H1 (cell line): ENCODE measurements at regions not wholly inside any gene's neighbourhood (a gene's known extent, or its start where the extent isn't known, plus 50 kb on each side); places are given as distances from the start of the nearest gene placed in this dataset.

ENCODE experiments used
- CTCF ChIA-PET: fragments of 300-600 bp; sonication (Branson Sonifier 250); formaldehyde crosslinking; loops from one replicate; lab custom pipeline; 2021; ENCODE audit not compliant: partially characterized antibody; lab: Charles Lee
- POLR2A ChIA-PET: fragments of 300-600 bp; sonication (Branson Sonifier 250); formaldehyde crosslinking; loops from one replicate; lab custom pipeline; 2021; ENCODE audit warnings: inconsistent platforms; ENCODE audit not compliant: partially characterized antibody; lab: Charles Lee
- DNase-seq, 2 experiments: peaks; one replicate each; pipeline versions ENCODE4 v3.0.0 to v3.0.0-alpha.2; 2010 to 2022; ENCODE audit warnings: low spot score in 2 of 2, low read depth in 1 of 2, mixed read lengths in 1 of 2
- FAIRE-seq: peaks from 2 replicates; lab custom pipeline; 2011; peaks lifted over from hg19 to GRCh38; lab: Jason Lieb, UNC
- H2AFZ ChIP-seq: 2 replicates; pipeline ENCODE4 v1.8.1; 2012; ENCODE audit warnings: low read length, inconsistent platforms
- H2AK5ac ChIP-seq: 2 replicates; pipeline ENCODE4 v1.6.1; 2013; ENCODE audit warnings: low read depth, low read length
- H2BK120ac ChIP-seq: replicated peaks from 2 replicates; pipeline ENCODE3; 2013; ENCODE audit warnings: low read depth, low read length, inconsistent platforms
- H2BK12ac ChIP-seq: 2 replicates; pipeline ENCODE4 v1.6.1; 2013; ENCODE audit warnings: low read depth, low read length
- H2BK15ac ChIP-seq: 2 replicates; pipeline ENCODE4 v1.6.1; 2013; ENCODE audit warnings: low read length
- H2BK20ac ChIP-seq: 2 replicates; pipeline ENCODE4 v1.6.1; 2013; ENCODE audit warnings: low read length
- H2BK5ac ChIP-seq: 2 replicates; pipeline ENCODE4 v1.6.1; 2013; ENCODE audit warnings: low read depth, low read length
- H3K14ac ChIP-seq: 2 replicates; pipeline ENCODE4 v1.6.1; 2013; ENCODE audit warnings: inconsistent platforms; ENCODE audit not compliant: insufficient read length
- H3K18ac ChIP-seq: 2 replicates; pipeline ENCODE4 v1.6.1; 2013; ENCODE audit warnings: low read length; ENCODE audit errors: extremely low read depth
- H3K23ac ChIP-seq: 2 replicates; pipeline ENCODE4 v1.6.1; 2013; ENCODE audit warnings: inconsistent platforms; ENCODE audit not compliant: insufficient read length
- H3K23me2 ChIP-seq: 2 replicates; pipeline ENCODE4 v1.6.1; 2013; ENCODE audit warnings: low read depth, low read length
- H3K27ac ChIP-seq: 2 replicates; pipeline ENCODE4 v1.6.1; 2011; ENCODE audit warnings: low read depth, low read length, inconsistent platforms
- H3K27me3 ChIP-seq, 4 experiments: replicated peaks in 1 of 4; 1 replicate in 1 of 4; 2 replicates in 3 of 4; pipeline versions ENCODE4 v1.6.1 to v1.8.1; 2011 to 2013; ENCODE audit warnings: low read length in 3 of 4, mild to moderate bottlenecking in 3 of 4, inconsistent platforms in 2 of 4, mixed read lengths in 2 of 4, moderate library complexity in 1 of 4; ENCODE audit not compliant: control insufficient read depth in 3 of 4, insufficient read depth in 3 of 4; ENCODE audit errors: extremely low read depth in 1 of 4
- H3K36me3 ChIP-seq, 4 experiments: 2 replicates each; pipeline versions ENCODE4 v1.6.1 to v1.8.1; 2011 to 2013; ENCODE audit warnings: mild to moderate bottlenecking in 4 of 4, low read length in 3 of 4, moderate library complexity in 2 of 4, control low read depth in 1 of 4, inconsistent platforms in 1 of 4; ENCODE audit not compliant: insufficient read depth in 4 of 4, control insufficient read depth in 2 of 4
- H3K4ac ChIP-seq: replicated peaks from 2 replicates; pipeline ENCODE3; 2013; ENCODE audit warnings: low read length, low read depth, mixed read lengths, inconsistent platforms; ENCODE audit not compliant: insufficient read length
- H3K4me1 ChIP-seq, 4 experiments: replicated peaks in 1 of 4; 1 replicate in 1 of 4; 2 replicates in 3 of 4; pipeline versions ENCODE4 v1.6.1 to v1.8.1; 2011 to 2013; ENCODE audit warnings: low read length in 3 of 4, inconsistent platforms in 2 of 4, mixed read lengths in 1 of 4; ENCODE audit not compliant: insufficient read depth in 4 of 4, control insufficient read depth in 3 of 4
- H3K4me2 ChIP-seq, 2 experiments: 2 replicates each; pipeline versions ENCODE4 v1.6.1 to v1.8.1; 2011 to 2013; ENCODE audit warnings: low read depth in 2 of 2, low read length in 2 of 2, control low read depth in 1 of 2, inconsistent platforms in 1 of 2, mild to moderate bottlenecking in 1 of 2; ENCODE audit not compliant: insufficient read depth in 1 of 2
- H3K4me3 ChIP-seq, 4 experiments: fragments of 200-600, 300-600 bp in 1 of 4; sonication (generic), shearing (Covaris generic), sonication (Bioruptor Twin) in 1 of 4; 2 replicates each; pipeline versions ENCODE4 v1.5.1 to v1.8.1; 2011 to 2016; ENCODE audit warnings: low read length in 4 of 4, low read depth in 3 of 4, control low read depth in 2 of 4, inconsistent platforms in 2 of 4, mild to moderate bottlenecking in 2 of 4, mixed read lengths in 1 of 4, moderate library complexity in 1 of 4; ENCODE audit not compliant: insufficient read depth in 2 of 4; ENCODE audit errors: extremely low read depth in 1 of 4
- H3K56ac ChIP-seq: replicated peaks from 2 replicates; pipeline ENCODE3; 2013; ENCODE audit warnings: low read depth, mild to moderate bottlenecking, mixed read lengths, low read length, inconsistent platforms; ENCODE audit not compliant: insufficient read length
- H3K79me1 ChIP-seq: 2 replicates; pipeline ENCODE4 v1.6.1; 2013; ENCODE audit warnings: low read depth, low read length, control low read depth
- H3K79me2 ChIP-seq, 2 experiments: 2 replicates each; pipeline versions ENCODE4 v1.6.1 to v1.8.1; 2012 to 2013; ENCODE audit warnings: low read length in 2 of 2, mild to moderate bottlenecking in 2 of 2, inconsistent platforms in 1 of 2; ENCODE audit not compliant: insufficient read depth in 2 of 2, control insufficient read depth in 1 of 2
- H3K9ac ChIP-seq, 4 experiments: replicated peaks in 1 of 4; 1 replicate in 1 of 4; 2 replicates in 3 of 4; pipeline versions ENCODE4 v1.6.1 to v1.8.1; 2011 to 2013; ENCODE audit warnings: low read depth in 3 of 4, low read length in 3 of 4, control low read depth in 2 of 4, mild to moderate bottlenecking in 2 of 4, moderate library complexity in 2 of 4, inconsistent platforms in 1 of 4; ENCODE audit errors: extremely low read depth in 1 of 4
- H3K9me3 ChIP-seq, 2 experiments: 2 replicates each; pipeline versions ENCODE4 v1.6.1 to v1.8.1; 2012 to 2013; ENCODE audit warnings: mild to moderate bottlenecking in 2 of 2, moderate library complexity in 2 of 2, control low read depth in 1 of 2, inconsistent platforms in 1 of 2, low read depth in 1 of 2, low read length in 1 of 2, mixed read lengths in 1 of 2; ENCODE audit not compliant: insufficient read depth in 2 of 2
- H4K20me1 ChIP-seq, 2 experiments: replicated peaks in 1 of 2; 2 replicates each; pipeline versions ENCODE3 to v1.8.1; 2011 to 2013; ENCODE audit warnings: inconsistent platforms in 2 of 2, low read length in 2 of 2, mild to moderate bottlenecking in 1 of 2; ENCODE audit not compliant: insufficient read depth in 2 of 2, control insufficient read depth in 1 of 2
- H4K5ac ChIP-seq: 2 replicates; pipeline ENCODE4 v1.6.1; 2013; ENCODE audit warnings: low read length, low read depth, mixed read lengths, inconsistent platforms; ENCODE audit not compliant: insufficient read length
- H4K8ac ChIP-seq: 2 replicates; pipeline ENCODE4 v1.8.0; 2013; ENCODE audit warnings: mild to moderate bottlenecking, moderate library complexity, low read length, inconsistent platforms; ENCODE audit not compliant: insufficient read depth; ENCODE audit errors: extremely low read depth
- H4K91ac ChIP-seq: replicated peaks from 2 replicates; pipeline ENCODE3; 2013; ENCODE audit warnings: low read length, mixed read lengths, inconsistent platforms; ENCODE audit not compliant: insufficient read length
- EGR1 ChIP-seq: IDR thresholded peaks from 2 replicates; pipeline ENCODE4 v1.6.1; 2011; ENCODE audit warnings: low read depth, low read length, borderline replicate concordance
- KDM1A ChIP-seq: fragments of 200-600, 300-600 bp; sonication (generic); IDR thresholded peaks from 2 replicates; pipeline ENCODE4 v1.7.1; 2016; ENCODE audit warnings: mild to moderate bottlenecking, low read length, borderline replicate concordance
- SIX5 ChIP-seq: IDR thresholded peaks from 2 replicates; pipeline ENCODE4 v1.6.1; 2011; ENCODE audit warnings: mild to moderate bottlenecking, low read depth, low read length
- TAF1 ChIP-seq: IDR thresholded peaks from 2 replicates; pipeline ENCODE4 v1.6.1; 2011; ENCODE audit warnings: mild to moderate bottlenecking, low read depth, low read length
- TAF7 ChIP-seq: optimal IDR thresholded peaks from 2 replicates; pipeline ENCODE3; 2011; ENCODE audit warnings: low read depth, mild to moderate bottlenecking, inconsistent platforms, low read length, moderate library complexity, borderline replicate concordance
- WGBS, 2 experiments: shearing (Covaris generic) in 1 of 2; methylation state at CpG; one replicate each; pipeline versions ENCODE4 v1.1.6 to v1.1.7; 2013 to 2015; ENCODE audit warnings: low lambda C conversion rate in 2 of 2, mixed read lengths in 2 of 2, inconsistent platforms in 1 of 2, low coverage in 1 of 2, missing lambda C conversion rate in 1 of 2; ENCODE audit not compliant: insufficient replicate concordance in 2 of 2, insufficient coverage in 1 of 2, insufficient read length in 1 of 2; ENCODE audit errors: extremely low coverage in 1 of 2, missing lambda C conversion rate in 1 of 2; 5-methylcytosine and 5-hydroxymethylcytosine counted together

DNA sequence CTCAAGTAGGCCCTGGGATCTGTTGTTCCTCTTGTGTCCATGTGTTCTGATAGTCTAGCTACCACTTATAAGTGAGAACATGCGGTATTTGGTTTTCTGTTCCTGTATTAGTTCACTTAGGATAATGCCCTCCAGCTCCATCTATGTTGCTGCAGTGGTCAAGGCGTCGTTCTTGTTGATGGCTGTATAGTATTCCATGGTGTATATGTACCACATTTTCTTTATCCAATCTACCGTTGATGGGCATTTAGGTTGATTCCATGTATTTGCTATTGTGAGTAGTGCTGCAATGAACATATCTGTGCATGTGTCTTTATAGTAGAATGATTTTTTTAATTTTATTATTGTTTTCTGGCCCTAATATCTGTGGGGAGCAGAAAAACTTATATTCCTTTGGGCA lies 74.3 kb downstream of the MAT2B start:
- Histone ChIP-seq H2BK12ac (no peak overlapping the region), H2AK5ac (no peak overlapping the region), H3K27me3 (no peaks in the 10 kb centered on the region), H3K23ac (no peak overlapping the region), H4K5ac (no peak overlapping the region), H3K9me3 (peaks cover 0 to 9% of the 10 kb centered on the region in 2 experiments; a peak in 1 of 4 replicates), H3K36me3 (no peaks in the 10 kb centered on the region), H3K14ac (no peak overlapping the region), H3K79me1 (no peaks in the 10 kb centered on the region), H3K4me1 (no peaks in the 10 kb centered on the region), H3K27ac (no peak overlapping the region), H2BK15ac (no peak overlapping the region), H3K18ac (no peak overlapping the region), H3K4me3 (no peak overlapping the region), H3K56ac (no peak overlapping the region), H2AFZ (no peak overlapping the region), H3K9ac (no peak overlapping the region), H3K4ac (no peak overlapping the region), H4K8ac (no peak overlapping the region), H2BK20ac (no peak overlapping the region), H3K23me2 (no peaks in the 10 kb centered on the region), H4K91ac (no peak overlapping the region), H3K79me2 (no peaks in the 10 kb centered on the region), H2BK120ac (no peak overlapping the region), H2BK5ac (no peak overlapping the region), H4K20me1 (no peaks in the 10 kb centered on the region), H3K4me2 (no peak overlapping the region)
- DNase-seq (no peak), FAIRE-seq (no peak)
- TF ChIP-seq TAF1 = no peak
- 0 out of 2 replicates have a peak, but pooled peaks have one; percentile 46 for TF ChIP-seq KDM1A
- TF ChIP-seq TAF7 = no peak
- TF ChIP-seq EGR1 = no peak
- TF ChIP-seq SIX5 = no peak
- ChIA-PET POLR2A (no interaction called here), CTCF (interaction anchor here (0.9 to 3.6 kb wide), 5 partner anchors 9 to 71 kb away, joined by 3 to 27 read pairs (median 5); no protein-coding TSS in a partner anchor)
- 91% methylated on average over 4 of the region's 4 CpGs; no CpG with 5 or more reads in 1 of the 2 experiments for WGBS, 2 experiments
